ENCODE measurements at regions not wholly inside any gene's neighbourhood (a gene's known extent, or its start where the extent isn't known, plus 50 kb on each side); places are given as distances from the start of the nearest gene placed in this dataset.

DNA sequence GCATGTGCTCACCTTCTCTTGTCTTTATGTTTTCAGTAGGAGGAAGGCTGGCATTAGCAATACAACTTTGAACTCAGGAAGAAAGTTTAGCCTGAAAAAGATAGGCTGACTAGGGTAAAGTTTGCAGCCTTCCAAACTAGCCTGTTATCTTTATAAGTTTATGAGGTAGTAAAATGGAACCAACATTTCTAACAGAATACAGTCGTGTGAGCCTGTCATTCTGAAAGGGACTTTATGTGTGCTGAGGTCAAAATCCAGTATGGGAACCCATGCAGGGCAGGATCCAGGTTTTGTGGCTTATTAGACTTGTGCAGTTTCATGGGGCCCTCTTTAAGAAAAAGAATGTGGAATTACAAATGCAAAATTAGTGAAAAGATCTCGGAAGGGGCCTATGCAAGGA is 201.0 kb upstream of the PRPS1L1 start:
- Mint-ChIP-seq H3K4me3 (no peak overlapping the region), H3K27ac (no peak overlapping the region), H3K27me3 (ENCODE audit: insufficient read depth, low read depth, poor library complexity) (no peaks in the 10 kb centered on the region), H3K4me1 (no peaks in the 10 kb centered on the region), H3K36me3 (ENCODE audit: low read depth) (no peaks in the 10 kb centered on the region), H3K9me3 (no peaks in the 10 kb centered on the region)
- H3F3A ChIP-seq (replicated peaks; ENCODE audit: low read depth): no peaks in the 10 kb centered on the region
- no peaks in the 10 kb centered on the region for H3K27me3 ChIP-seq (ENCODE audit: insufficient read depth)
- no peaks in the 10 kb centered on the region for H3K4me1 ChIP-seq (ENCODE audit: insufficient read depth)
- H3K4me2 ChIP-seq: no peak overlapping the region
- no peak overlapping the region for H3K27ac ChIP-seq (ENCODE audit: low read depth)
- 0 out of 2 replicates have a peak overlapping the region, but pooled peaks have one; percentile 25 for H2AFZ ChIP-seq
- DNase-seq (ENCODE audit: low spot score): no peak
- no peaks in the 10 kb centered on the region for H3K9me2 ChIP-seq (ENCODE audit: insufficient read depth)
- ATAC-seq: no peak
- no peaks in the 10 kb centered on the region for H3K36me3 ChIP-seq (ENCODE audit: insufficient read depth)
- no peak overlapping the region for H3K4me3 ChIP-seq
- H4K20me1 ChIP-seq (replicated peaks; ENCODE audit: insufficient read depth): no peaks in the 10 kb centered on the region
- no peak for TF ChIP-seq ZNF114 (CRISPR knock-in tag; IDR thresholded peaks at IDR 0.05)
- no peak for TF ChIP-seq POLR2AphosphoS5 (IDR thresholded peaks at IDR 0.05; ENCODE audit: low read depth)
- TF ChIP-seq, protein P1, sequence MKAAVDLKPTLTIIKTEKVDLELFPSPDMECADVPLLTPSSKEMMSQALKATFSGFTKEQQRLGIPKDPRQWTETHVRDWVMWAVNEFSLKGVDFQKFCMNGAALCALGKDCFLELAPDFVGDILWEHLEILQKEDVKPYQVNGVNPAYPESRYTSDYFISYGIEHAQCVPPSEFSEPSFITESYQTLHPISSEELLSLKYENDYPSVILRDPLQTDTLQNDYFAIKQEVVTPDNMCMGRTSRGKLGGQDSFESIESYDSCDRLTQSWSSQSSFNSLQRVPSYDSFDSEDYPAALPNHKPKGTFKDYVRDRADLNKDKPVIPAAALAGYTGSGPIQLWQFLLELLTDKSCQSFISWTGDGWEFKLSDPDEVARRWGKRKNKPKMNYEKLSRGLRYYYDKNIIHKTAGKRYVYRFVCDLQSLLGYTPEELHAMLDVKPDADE (IDR thresholded peaks at IDR 0.05): no peak
- TF ChIP-seq STAT1 (IDR thresholded peaks at IDR 0.05; ENCODE audit: unreplicated experiment): no peak
- no peak for TF ChIP-seq CREB1 (CRISPR knock-in tag; IDR thresholded peaks at IDR 0.05; ENCODE audit: low read depth)
- TF ChIP-seq, protein P2, sequence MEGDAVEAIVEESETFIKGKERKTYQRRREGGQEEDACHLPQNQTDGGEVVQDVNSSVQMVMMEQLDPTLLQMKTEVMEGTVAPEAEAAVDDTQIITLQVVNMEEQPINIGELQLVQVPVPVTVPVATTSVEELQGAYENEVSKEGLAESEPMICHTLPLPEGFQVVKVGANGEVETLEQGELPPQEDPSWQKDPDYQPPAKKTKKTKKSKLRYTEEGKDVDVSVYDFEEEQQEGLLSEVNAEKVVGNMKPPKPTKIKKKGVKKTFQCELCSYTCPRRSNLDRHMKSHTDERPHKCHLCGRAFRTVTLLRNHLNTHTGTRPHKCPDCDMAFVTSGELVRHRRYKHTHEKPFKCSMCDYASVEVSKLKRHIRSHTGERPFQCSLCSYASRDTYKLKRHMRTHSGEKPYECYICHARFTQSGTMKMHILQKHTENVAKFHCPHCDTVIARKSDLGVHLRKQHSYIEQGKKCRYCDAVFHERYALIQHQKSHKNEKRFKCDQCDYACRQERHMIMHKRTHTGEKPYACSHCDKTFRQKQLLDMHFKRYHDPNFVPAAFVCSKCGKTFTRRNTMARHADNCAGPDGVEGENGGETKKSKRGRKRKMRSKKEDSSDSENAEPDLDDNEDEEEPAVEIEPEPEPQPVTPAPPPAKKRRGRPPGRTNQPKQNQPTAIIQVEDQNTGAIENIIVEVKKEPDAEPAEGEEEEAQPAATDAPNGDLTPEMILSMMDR (conservative IDR thresholded peaks at IDR 0.05; ENCODE audit: low read depth in 2 of 2): no peak
- TF ChIP-seq JUNB (IDR thresholded peaks at IDR 0.05; ENCODE audit: unreplicated experiment): no peak
- TF ChIP-seq, protein P3, sequence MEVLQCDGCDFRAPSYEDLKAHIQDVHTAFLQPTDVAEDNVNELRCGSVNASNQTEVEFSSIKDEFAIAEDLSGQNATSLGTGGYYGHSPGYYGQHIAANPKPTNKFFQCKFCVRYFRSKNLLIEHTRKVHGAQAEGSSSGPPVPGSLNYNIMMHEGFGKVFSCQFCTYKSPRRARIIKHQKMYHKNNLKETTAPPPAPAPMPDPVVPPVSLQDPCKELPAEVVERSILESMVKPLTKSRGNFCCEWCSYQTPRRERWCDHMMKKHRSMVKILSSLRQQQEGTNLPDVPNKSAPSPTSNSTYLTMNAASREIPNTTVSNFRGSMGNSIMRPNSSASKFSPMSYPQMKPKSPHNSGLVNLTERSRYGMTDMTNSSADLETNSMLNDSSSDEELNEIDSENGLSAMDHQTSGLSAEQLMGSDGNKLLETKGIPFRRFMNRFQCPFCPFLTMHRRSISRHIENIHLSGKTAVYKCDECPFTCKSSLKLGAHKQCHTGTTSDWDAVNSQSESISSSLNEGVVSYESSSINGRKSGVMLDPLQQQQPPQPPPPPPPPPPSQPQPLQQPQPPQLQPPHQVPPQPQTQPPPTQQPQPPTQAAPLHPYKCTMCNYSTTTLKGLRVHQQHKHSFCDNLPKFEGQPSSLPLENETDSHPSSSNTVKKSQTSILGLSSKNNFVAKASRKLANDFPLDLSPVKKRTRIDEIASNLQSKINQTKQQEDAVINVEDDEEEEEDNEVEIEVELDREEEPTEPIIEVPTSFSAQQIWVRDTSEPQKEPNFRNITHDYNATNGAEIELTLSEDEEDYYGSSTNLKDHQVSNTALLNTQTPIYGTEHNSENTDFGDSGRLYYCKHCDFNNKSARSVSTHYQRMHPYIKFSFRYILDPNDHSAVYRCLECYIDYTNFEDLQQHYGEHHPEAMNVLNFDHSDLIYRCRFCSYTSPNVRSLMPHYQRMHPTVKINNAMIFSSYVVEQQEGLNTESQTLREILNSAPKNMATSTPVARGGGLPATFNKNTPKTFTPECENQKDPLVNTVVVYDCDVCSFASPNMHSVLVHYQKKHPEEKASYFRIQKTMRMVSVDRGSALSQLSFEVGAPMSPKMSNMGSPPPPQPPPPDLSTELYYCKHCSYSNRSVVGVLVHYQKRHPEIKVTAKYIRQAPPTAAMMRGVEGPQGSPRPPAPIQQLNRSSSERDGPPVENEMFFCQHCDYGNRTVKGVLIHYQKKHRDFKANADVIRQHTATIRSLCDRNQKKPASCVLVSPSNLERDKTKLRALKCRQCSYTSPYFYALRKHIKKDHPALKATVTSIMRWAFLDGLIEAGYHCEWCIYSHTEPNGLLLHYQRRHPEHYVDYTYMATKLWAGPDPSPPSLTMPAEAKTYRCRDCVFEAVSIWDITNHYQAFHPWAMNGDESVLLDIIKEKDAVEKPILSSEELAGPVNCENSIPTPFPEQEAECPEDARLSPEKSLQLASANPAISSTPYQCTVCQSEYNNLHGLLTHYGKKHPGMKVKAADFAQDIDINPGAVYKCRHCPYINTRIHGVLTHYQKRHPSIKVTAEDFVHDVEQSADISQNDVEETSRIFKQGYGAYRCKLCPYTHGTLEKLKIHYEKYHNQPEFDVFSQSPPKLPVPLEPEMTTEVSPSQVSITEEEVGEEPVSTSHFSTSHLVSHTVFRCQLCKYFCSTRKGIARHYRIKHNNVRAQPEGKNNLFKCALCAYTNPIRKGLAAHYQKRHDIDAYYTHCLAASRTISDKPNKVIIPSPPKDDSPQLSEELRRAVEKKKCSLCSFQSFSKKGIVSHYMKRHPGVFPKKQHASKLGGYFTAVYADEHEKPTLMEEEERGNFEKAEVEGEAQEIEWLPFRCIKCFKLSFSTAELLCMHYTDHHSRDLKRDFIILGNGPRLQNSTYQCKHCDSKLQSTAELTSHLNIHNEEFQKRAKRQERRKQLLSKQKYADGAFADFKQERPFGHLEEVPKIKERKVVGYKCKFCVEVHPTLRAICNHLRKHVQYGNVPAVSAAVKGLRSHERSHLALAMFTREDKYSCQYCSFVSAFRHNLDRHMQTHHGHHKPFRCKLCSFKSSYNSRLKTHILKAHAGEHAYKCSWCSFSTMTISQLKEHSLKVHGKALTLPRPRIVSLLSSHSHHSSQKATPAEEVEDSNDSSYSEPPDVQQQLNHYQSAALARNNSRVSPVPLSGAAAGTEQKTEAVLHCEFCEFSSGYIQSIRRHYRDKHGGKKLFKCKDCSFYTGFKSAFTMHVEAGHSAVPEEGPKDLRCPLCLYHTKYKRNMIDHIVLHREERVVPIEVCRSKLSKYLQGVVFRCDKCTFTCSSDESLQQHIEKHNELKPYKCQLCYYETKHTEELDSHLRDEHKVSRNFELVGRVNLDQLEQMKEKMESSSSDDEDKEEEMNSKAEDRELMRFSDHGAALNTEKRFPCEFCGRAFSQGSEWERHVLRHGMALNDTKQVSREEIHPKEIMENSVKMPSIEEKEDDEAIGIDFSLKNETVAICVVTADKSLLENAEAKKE (CRISPR knock-in tag; IDR thresholded peaks at IDR 0.05): no peak
- no peak for TF ChIP-seq EZH2phosphoT487 (IDR thresholded peaks at IDR 0.05; ENCODE audit: unreplicated experiment)
- no peak for TF ChIP-seq NANOG (IDR thresholded peaks at IDR 0.05; ENCODE audit: borderline replicate concordance)
- H3K79me2 ChIP-seq (replicated peaks; ENCODE audit: insufficient read depth): no peaks in the 10 kb centered on the region

All from GM23338 (cell line).